ENCODE measurements at regions not wholly inside any gene's neighbourhood (a gene's known extent, or its start where the extent isn't known, plus 50 kb on each side); places are given as distances from the start of the nearest gene placed in this dataset.

DNA sequence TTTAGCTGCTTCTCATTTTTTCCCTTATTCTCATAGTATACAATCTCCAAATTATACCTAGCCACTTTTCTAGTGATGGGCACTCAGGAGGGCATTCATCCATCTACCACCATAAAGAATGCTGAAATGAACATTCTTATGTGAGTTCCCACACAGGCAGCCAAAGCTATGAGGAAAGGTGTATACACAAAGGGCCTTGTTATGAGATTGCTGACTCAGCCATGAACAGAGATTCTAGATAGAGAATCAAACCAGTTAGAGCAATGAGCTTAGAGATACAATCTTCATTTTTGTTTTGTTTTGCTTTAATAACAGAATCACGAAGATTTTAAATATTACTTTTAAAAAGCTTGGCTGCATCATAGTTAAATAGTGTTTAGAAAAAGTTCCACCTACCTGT lies 54.8 kb upstream of the TNKS2 start:
- no peaks in the 10 kb centered on the region for H3K9me3 ChIP-seq
- CTCF ChIA-PET, result interaction anchor here (1.6 kb wide), 1 partner anchor 108 kb away, joined by 7 read pairs; no protein-coding TSS in a partner anchor
- H4K20me1 ChIP-seq (ENCODE audit: insufficient read depth), result no peaks in the 10 kb centered on the region
- H3K36me3 ChIP-seq (replicated peaks in 1 of 2; ENCODE audit: control insufficient read depth in 1 of 2, insufficient read depth in 2 of 2, low read length in 1 of 2), result no peaks in the 10 kb centered on the region
- H3K4me2 ChIP-seq, result no peak overlapping the region
- WGBS (ENCODE audit: low lambda C conversion rate), result 62% methylated on average over 1 of the region's 1 CpG
- no peak for DNase-seq
- H3F3A ChIP-seq (replicated peaks; ENCODE audit: insufficient read depth), result no peaks in the 10 kb centered on the region
- H3K9ac ChIP-seq, result no peak overlapping the region
- no peaks in the 10 kb centered on the region for H3K9me2 ChIP-seq
- no peaks in the 10 kb centered on the region; a peak in 2 of 4 replicates for H3K4me1 ChIP-seq (ENCODE audit: control insufficient read depth in 1 of 2, insufficient read depth in 2 of 2, low read depth in 1 of 2, low read length in 1 of 2)
- H2AFZ ChIP-seq (ENCODE audit: low read depth), result peak overlapping the region; percentile 27; the same call in 1 of the 2 replicates
- POLR2A ChIA-PET, result no interaction called here
- no peaks in the 10 kb centered on the region for H3K27me3 ChIP-seq (ENCODE audit: insufficient read depth)
- H3K4me3 ChIP-seq (ENCODE audit: low read depth in 2 of 2, low read length in 1 of 2), result no peak overlapping the region
- no peaks in the 10 kb centered on the region for H3K79me2 ChIP-seq (ENCODE audit: insufficient read depth)
- H3K27ac ChIP-seq (ENCODE audit: low read depth in 2 of 2, low read length in 1 of 2), result no peak overlapping the region
- TF ChIP-seq NFIC (IDR thresholded peaks at IDR 0.05; ENCODE audit: borderline replicate concordance) (no peak), FOXM1 (IDR thresholded peaks at IDR 0.05; ENCODE audit: low read depth) (no peak)

DNA sequence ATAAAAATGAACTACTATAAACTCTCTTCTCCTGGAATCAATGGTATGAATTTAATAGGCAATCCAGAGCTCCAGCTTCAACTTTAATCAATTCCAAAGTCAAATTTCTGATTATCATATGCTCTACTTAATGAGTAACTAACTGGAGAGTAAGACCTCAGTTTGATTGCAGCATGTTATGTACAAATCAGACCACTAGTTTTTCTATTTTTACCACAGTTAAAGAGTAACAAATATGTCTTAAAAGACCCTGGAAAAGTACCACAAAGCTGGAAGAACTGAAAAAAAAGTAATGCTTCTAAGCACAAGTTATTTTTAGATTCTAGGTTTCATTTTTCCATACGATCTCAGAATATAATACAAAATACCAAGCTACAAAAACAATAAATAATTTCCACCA lies 56.0 kb upstream of the TNKS2 start:
- TF ChIP-seq, protein P1, sequence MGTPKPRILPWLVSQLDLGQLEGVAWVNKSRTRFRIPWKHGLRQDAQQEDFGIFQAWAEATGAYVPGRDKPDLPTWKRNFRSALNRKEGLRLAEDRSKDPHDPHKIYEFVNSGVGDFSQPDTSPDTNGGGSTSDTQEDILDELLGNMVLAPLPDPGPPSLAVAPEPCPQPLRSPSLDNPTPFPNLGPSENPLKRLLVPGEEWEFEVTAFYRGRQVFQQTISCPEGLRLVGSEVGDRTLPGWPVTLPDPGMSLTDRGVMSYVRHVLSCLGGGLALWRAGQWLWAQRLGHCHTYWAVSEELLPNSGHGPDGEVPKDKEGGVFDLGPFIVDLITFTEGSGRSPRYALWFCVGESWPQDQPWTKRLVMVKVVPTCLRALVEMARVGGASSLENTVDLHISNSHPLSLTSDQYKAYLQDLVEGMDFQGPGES (IDR thresholded peaks at IDR 0.05; ENCODE audit: low read depth, low read length), result no peak
- TF ChIP-seq RAD21 (IDR thresholded peaks at IDR 0.05; ENCODE audit: low read length) (no peak), CHD2 (IDR thresholded peaks at IDR 0.05; ENCODE audit: low read length, partially characterized antibody) (no peak), MEF2A (IDR thresholded peaks at IDR 0.05; ENCODE audit: borderline replicate concordance, low read depth) (no peak), TAF1 (IDR thresholded peaks at IDR 0.05; ENCODE audit: borderline replicate concordance, low read depth, low read length) (no peak), TEAD4 (IDR thresholded peaks at IDR 0.05; ENCODE audit: borderline replicate concordance, insufficient read depth) (no peak), FOXJ3 (CRISPR knock-in tag; IDR thresholded peaks at IDR 0.05) (no peak)
- TF ChIP-seq, protein P2, sequence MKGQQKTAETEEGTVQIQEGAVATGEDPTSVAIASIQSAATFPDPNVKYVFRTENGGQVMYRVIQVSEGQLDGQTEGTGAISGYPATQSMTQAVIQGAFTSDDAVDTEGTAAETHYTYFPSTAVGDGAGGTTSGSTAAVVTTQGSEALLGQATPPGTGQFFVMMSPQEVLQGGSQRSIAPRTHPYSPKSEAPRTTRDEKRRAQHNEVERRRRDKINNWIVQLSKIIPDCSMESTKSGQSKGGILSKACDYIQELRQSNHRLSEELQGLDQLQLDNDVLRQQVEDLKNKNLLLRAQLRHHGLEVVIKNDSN (IDR thresholded peaks at IDR 0.05; ENCODE audit: borderline replicate concordance, low read depth), result no peak
- Histone ChIP-seq H3F3A (replicated peaks; ENCODE audit: insufficient read depth) (no peaks in the 10 kb centered on the region), H4K20me1 (ENCODE audit: insufficient read depth) (no peaks in the 10 kb centered on the region), H3K9ac (no peak overlapping the region), H2AFZ (ENCODE audit: low read depth) (no peak overlapping the region), H3K27ac (ENCODE audit: low read depth in 2 of 2, low read length in 1 of 2) (no peak overlapping the region), H3K9me2 (no peaks in the 10 kb centered on the region), H3K79me2 (ENCODE audit: insufficient read depth) (no peaks in the 10 kb centered on the region), H3K36me3 (replicated peaks in 1 of 2; ENCODE audit: control insufficient read depth in 1 of 2, insufficient read depth in 2 of 2, low read length in 1 of 2) (no peaks in the 10 kb centered on the region), H3K4me3 (ENCODE audit: low read depth in 2 of 2, low read length in 1 of 2) (no peak overlapping the region), H3K4me1 (ENCODE audit: control insufficient read depth in 1 of 2, insufficient read depth in 2 of 2, low read depth in 1 of 2, low read length in 1 of 2) (no peaks in the 10 kb centered on the region; a peak in 2 of 4 replicates), H3K27me3 (ENCODE audit: insufficient read depth) (no peaks in the 10 kb centered on the region), H3K4me2 (no peak overlapping the region), H3K9me3 (no peaks in the 10 kb centered on the region)
- DNase-seq, result no peak
- ChIA-PET CTCF (interaction anchor here (1.6 kb wide), 1 partner anchor 106 kb away, joined by 7 read pairs; no protein-coding TSS in a partner anchor), POLR2A (no interaction called here)
- 63% methylated on average over 1 of the region's 1 CpG for WGBS (ENCODE audit: low lambda C conversion rate)

DNA sequence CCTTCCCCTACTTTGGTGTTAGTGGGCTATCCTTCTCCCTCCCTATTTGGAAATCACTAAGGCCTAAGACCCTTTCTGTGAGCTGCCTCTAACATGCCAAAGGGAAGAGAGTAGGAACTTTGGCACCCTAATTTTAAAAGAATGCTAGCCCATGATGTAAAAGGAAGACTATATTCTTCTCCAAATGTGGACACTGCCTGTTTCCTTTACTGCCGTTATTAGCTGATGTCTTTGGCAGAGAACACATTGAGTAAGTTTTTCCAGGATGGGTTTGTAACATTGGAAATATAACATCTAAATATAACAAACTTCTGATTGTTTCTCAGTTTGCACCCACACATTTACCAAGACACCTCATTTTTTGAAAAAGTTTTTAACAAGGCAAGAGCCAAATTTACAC lies 56.9 kb upstream of the TNKS2 start:
- no peaks in the 10 kb centered on the region for H3K9me2 ChIP-seq

More for the DNA sequence above, 56.9 kb upstream of the TNKS2 start:
- Histone ChIP-seq H3K36me3 (replicated peaks in 1 of 2; ENCODE audit: control insufficient read depth in 1 of 2, insufficient read depth in 2 of 2, low read length in 1 of 2) (no peaks in the 10 kb centered on the region), H3K27me3 (ENCODE audit: insufficient read depth) (no peaks in the 10 kb centered on the region), H3K9me3 (no peaks in the 10 kb centered on the region), H3K4me3 (ENCODE audit: low read depth in 2 of 2, low read length in 1 of 2) (no peak overlapping the region), H3K9ac (no peak overlapping the region), H2AFZ (ENCODE audit: low read depth) (no peak overlapping the region), H3K27ac (ENCODE audit: low read depth in 2 of 2, low read length in 1 of 2) (no peak overlapping the region), H3K4me1 (ENCODE audit: control insufficient read depth in 1 of 2, insufficient read depth in 2 of 2, low read depth in 1 of 2, low read length in 1 of 2) (no peaks in the 10 kb centered on the region; a peak in 2 of 4 replicates), H4K20me1 (ENCODE audit: insufficient read depth) (no peaks in the 10 kb centered on the region), H3F3A (replicated peaks; ENCODE audit: insufficient read depth) (no peaks in the 10 kb centered on the region), H3K79me2 (ENCODE audit: insufficient read depth) (no peaks in the 10 kb centered on the region), H3K4me2 (no peak overlapping the region)
- DNase-seq, result no peak
- WGBS (ENCODE audit: low lambda C conversion rate), result 69% methylated on average over 1 of the region's 1 CpG
- no peak for TF ChIP-seq SMC3 (IDR thresholded peaks at IDR 0.05; ENCODE audit: low read depth, low read length)
- TF ChIP-seq EP300 (IDR thresholded peaks at IDR 0.05; ENCODE audit: borderline replicate concordance in 1 of 2, low read depth in 1 of 2, low read length in 1 of 2), result no peak
- no peak for TF ChIP-seq TEAD4 (IDR thresholded peaks at IDR 0.05; ENCODE audit: borderline replicate concordance, insufficient read depth)
- no peak for TF ChIP-seq JUND (IDR thresholded peaks at IDR 0.05)
- TF ChIP-seq RFX5 (IDR thresholded peaks at IDR 0.05; ENCODE audit: low read length), result no peak
- no peak for TF ChIP-seq GATA2 (CRISPR knock-in tag; IDR thresholded peaks at IDR 0.05)
- TF ChIP-seq TCF12 (IDR thresholded peaks at IDR 0.05), result no peak
- POLR2A ChIA-PET, result no interaction called here
- CTCF ChIA-PET, result no interaction called here

All from SK-N-SH (cell line).